Testis (tissue), 2 donors: ENCODE measurements at regions not wholly inside any gene's neighbourhood (a gene's known extent, or its start where the extent isn't known, plus 50 kb on each side); places are given as distances from the start of the nearest gene placed in this dataset.

Source experiments
- DNase-seq: peaks from one replicate; pipeline ENCODE4 v3.0.0-alpha.2; 2019
- H3K27ac ChIP-seq, 2 donors: fragments of 200-600 bp; sonication (generic); one replicate each; pipeline ENCODE4 v1.5.1; 2019
- H3K27me3 ChIP-seq: fragments of 200-600 bp; sonication (generic); one replicate; pipeline ENCODE4 v1.5.1; 2019
- H3K36me3 ChIP-seq: fragments of 200-600 bp; sonication (generic); one replicate; pipeline ENCODE4 v1.5.1; 2017; ENCODE audit warnings: low read depth; ENCODE audit errors: missing control alignments
- H3K4me1 ChIP-seq: fragments of 200-600 bp; sonication (generic); one replicate; pipeline ENCODE4 v1.5.1; 2019
- H3K4me3 ChIP-seq, 2 donors: fragments of 200-600 bp; sonication (generic); one replicate each; pipeline ENCODE4 v1.5.1; 2017 to 2019
- H3K9me3 ChIP-seq: fragments of 200-600 bp; sonication (generic); one replicate; pipeline ENCODE4 v1.5.1; 2017
- CTCF ChIP-seq, 3 experiments: fragments of 450-650 bp in 2 of 3; fragments of 200-600 bp in 1 of 3; sonication (generic) in 1 of 3; IDR thresholded peaks; one replicate each; pipeline ENCODE4 v1.5.1; 2016 to 2019; ENCODE audit warnings: antibody characterized with exemption in 3 of 3, mild to moderate bottlenecking in 2 of 3, moderate library complexity in 1 of 3
- POLR2A ChIP-seq: fragments of 450-650 bp; IDR thresholded peaks from one replicate; pipeline ENCODE4 v1.6.1; 2017; ENCODE audit warnings: antibody characterized with exemption, mild to moderate bottlenecking, moderate library complexity
- WGBS, 2 donors: methylation state at CpG; one replicate each; pipeline ENCODE4 v1.1.5; 2018; 5-methylcytosine and 5-hydroxymethylcytosine counted together
- intact Hi-C: fragments of 100-400 bp; cut with DNase I; formaldehyde crosslinking; loops from one replicate; pipeline ENCODE4 v1.15.1; 2023; ENCODE audit warnings: low total_unique reads

DNA sequence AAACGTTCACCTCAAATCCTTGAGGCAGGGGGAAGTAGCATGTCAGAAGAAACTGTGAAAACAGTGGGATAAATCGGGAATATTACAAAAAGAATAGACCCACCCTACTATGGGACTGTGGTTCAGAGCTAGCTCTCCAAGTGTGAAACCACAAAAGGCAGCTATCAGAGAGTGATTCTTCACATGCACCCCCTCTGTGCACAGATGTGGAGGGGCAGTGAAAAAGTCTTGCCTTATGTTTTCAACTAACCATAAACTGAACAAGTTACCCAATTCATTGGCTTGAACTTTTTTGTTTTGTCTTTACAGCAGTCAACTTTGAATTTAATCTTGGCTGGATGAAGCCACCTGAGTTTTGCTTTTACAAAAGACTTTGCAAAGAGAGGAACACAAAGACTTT, 98.8 kb upstream of the NR4A3 start:
- Histone ChIP-seq H3K9me3 (no peaks in the 10 kb centered on the region), H3K4me1 (no peaks in the 10 kb centered on the region), H3K27ac (no peak overlapping the region), H3K36me3 (no peaks in the 10 kb centered on the region), H3K4me3 (no peak overlapping the region), H3K27me3 (no peaks in the 10 kb centered on the region)
- intact Hi-C loops = no loop called here
- no peak for TF ChIP-seq CTCF (IDR thresholded peaks at IDR 0.05)
- no peak for TF ChIP-seq POLR2A
- no peak for DNase-seq
- 68 to 71% methylated on average over 2 of the region's 2 CpGs for WGBS, 2 donors

DNA sequence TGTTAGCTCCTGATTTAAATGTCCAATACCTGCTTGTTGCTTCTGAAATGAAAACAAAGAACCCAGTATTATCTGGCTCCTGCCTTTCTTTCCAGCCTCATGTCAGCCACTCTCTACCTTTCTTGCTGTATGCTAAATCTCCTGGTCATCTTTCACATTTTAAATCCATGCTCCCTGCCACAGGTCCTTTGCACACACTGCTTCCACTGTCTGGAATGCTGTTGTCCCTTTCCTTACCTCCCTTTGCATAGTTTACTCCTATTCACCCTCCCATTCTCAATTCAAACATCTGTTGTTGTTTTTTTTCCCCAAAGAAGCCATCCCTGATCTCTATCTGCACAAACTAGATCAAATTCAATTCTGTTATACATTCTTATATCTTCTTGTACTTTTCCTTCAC, 97.0 kb upstream of the NR4A3 start:
- H3K4me1 ChIP-seq = no peaks in the 10 kb centered on the region
- DNase-seq = no peak
- H3K9me3 ChIP-seq = no peaks in the 10 kb centered on the region
- no peak overlapping the region for H3K4me3 ChIP-seq
- no peak for TF ChIP-seq CTCF (IDR thresholded peaks at IDR 0.05)
- H3K27ac ChIP-seq = no peak overlapping the region
- intact Hi-C loops = no loop called here
- H3K36me3 ChIP-seq = no peaks in the 10 kb centered on the region
- H3K27me3 ChIP-seq = no peaks in the 10 kb centered on the region

DNA sequence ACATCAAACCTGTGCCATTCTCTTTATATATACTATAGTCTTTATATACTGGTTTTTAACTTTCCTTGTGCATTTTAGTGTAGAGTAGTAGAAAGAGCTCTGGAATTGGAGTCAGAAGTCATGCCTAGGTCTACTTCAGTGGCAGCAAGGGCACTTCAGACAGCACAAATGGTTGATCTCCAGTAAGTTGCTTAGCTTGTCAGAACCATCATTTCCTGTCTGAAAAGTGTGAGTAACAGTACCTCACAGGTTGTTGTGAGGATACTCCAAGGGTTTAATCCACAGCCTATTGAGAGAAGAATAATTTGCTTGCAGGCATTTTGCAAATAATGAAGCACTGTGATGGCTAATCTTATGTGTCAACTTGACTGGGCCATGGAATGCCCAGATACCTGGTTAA, 95.8 kb upstream of the NR4A3 start:
- intact Hi-C loops = no loop called here

GRCh38 chr9:99726758-99727157, 94.9 kb upstream of the NR4A3 start:
- Histone ChIP-seq H3K9me3 (no peaks in the 10 kb centered on the region), H3K4me1 (no peaks in the 10 kb centered on the region), H3K36me3 (no peaks in the 10 kb centered on the region), H3K27me3 (no peaks in the 10 kb centered on the region), H3K27ac (no peak overlapping the region), H3K4me3 (no peak overlapping the region)
- DNase-seq = no peak
- no peak for TF ChIP-seq CTCF (IDR thresholded peaks at IDR 0.05)
- no peak for TF ChIP-seq POLR2A
- intact Hi-C loops = no loop called here

More for the DNA sequence above, 95.8 kb upstream of the NR4A3 start:
- TF ChIP-seq POLR2A = no peak
- TF ChIP-seq CTCF (IDR thresholded peaks at IDR 0.05) = no peak
- no peaks in the 10 kb centered on the region for H3K36me3 ChIP-seq
- no peak overlapping the region for H3K4me3 ChIP-seq
- H3K27me3 ChIP-seq = no peaks in the 10 kb centered on the region
- DNase-seq = no peak
- H3K27ac ChIP-seq = no peak overlapping the region
- H3K4me1 ChIP-seq = no peaks in the 10 kb centered on the region
- H3K9me3 ChIP-seq = no peaks in the 10 kb centered on the region

DNA sequence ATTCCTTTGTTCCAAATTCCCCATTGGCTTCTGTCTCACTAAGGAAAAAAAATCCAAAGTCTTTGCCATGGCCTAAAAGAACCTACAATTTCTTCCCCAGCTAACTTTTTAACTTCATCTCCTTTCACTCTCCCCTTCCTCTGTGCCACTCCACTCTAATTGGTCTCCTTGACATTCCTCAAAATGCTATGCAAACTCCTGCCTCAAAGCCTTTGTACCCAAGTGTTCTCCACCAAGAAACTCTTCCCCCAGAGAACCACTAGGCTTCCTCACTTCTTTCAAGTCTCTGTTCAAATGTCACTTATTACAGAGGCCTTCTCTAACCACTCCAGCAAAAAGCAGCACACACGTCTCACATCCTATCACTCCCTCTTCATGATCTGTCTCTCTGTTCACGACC, 91.6 kb upstream of the NR4A3 start:
- no peak overlapping the region for H3K4me3 ChIP-seq
- no peak for TF ChIP-seq CTCF (IDR thresholded peaks at IDR 0.05)
- TF ChIP-seq POLR2A = no peak
- WGBS, 2 donors = 92 to 93% methylated on average over 2 of the region's 2 CpGs
- no peaks in the 10 kb centered on the region for H3K4me1 ChIP-seq
- DNase-seq = no peak
- intact Hi-C loops = no loop called here
- H3K36me3 ChIP-seq = no peaks in the 10 kb centered on the region
- H3K27ac ChIP-seq = no peak overlapping the region
- H3K27me3 ChIP-seq = no peaks in the 10 kb centered on the region
- H3K9me3 ChIP-seq = no peaks in the 10 kb centered on the region
